ENCODE measurements at regions not wholly inside any gene's neighbourhood (a gene's known extent, or its start where the extent isn't known, plus 50 kb on each side); places are given as distances from the start of the nearest gene placed in this dataset.

DNA sequence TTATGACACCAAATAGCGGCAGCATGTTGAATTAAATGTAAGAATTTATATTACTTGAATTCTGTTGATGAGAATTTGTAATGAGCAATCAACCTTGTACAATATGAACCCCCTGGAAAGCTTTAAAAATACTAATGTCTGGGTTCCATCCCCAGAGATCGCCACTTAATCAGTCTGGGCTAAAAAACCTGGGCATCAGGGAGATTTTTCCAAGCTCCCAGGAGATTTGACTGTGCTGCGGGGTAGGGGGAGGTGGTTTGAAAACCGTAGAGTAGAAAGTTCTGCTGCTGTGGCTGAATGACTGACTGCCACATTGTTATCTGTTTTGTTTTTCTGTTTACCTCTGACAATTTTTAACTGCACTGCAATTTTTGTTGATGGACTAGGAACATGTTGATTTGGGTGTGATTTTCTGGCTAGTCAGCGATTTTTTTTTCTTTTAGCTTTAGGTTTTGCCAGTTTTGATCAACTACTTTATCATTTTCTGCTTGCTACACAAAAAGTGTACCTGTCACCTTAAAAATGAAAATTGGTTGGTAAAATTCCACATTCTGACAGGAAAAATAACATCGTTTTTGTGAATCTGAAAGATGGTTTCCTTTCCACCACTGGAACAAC lies 79.3 kb downstream of the PCTP start:
- Histone ChIP-seq H3K4me1 (no peaks in the 10 kb centered on the region), H3K4me3 (no peak overlapping the region), H3K36me3 (no peaks in the 10 kb centered on the region), H3K27ac (no peak overlapping the region), H3K9me3 (no peaks in the 10 kb centered on the region), H3K27me3 (no peaks in the 10 kb centered on the region)
- no peak for ATAC-seq
- intact Hi-C loops (cut with DNase I) = no loop called here
- DNase-seq = no peak
- TF ChIP-seq, protein P1, sequence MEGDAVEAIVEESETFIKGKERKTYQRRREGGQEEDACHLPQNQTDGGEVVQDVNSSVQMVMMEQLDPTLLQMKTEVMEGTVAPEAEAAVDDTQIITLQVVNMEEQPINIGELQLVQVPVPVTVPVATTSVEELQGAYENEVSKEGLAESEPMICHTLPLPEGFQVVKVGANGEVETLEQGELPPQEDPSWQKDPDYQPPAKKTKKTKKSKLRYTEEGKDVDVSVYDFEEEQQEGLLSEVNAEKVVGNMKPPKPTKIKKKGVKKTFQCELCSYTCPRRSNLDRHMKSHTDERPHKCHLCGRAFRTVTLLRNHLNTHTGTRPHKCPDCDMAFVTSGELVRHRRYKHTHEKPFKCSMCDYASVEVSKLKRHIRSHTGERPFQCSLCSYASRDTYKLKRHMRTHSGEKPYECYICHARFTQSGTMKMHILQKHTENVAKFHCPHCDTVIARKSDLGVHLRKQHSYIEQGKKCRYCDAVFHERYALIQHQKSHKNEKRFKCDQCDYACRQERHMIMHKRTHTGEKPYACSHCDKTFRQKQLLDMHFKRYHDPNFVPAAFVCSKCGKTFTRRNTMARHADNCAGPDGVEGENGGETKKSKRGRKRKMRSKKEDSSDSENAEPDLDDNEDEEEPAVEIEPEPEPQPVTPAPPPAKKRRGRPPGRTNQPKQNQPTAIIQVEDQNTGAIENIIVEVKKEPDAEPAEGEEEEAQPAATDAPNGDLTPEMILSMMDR (IDR thresholded peaks at IDR 0.05) = no peak

DNA sequence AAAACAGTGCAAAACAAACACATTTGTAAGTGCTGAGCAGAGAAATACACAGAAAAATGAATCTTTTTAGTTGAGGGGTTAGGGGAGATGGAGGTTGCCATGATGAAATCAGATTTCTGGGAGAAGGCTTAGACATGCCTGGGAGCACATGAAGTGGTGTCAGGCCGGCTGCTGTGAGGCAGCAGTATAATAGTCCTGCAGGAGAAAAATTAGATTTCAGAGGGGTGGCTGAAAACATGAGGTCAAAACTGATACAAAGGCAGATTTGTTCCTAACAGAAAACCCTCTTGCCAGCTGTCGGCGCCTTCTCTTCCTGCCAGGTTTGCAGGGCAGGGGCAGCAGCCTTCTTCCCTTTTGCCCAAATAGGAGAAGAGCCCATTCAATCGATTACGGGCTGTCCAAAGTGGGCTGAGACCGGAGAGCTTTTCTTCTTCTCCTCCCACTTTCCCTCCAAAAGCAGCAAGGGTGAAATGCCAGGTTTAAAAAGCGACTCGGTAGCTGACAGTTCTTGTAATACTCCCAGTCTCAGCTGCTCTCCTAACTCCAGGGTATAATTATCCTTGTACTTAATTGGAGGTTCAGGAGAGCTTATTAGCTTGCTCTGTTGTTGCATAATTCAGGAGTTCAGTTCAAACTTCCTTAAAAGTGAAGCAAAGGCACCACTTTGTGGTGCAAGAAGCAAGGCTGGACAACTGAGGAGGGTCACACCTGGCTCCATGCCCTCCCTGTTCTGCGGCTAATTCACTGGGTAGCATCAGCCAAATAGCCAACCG lies 80.0 kb downstream of the PCTP start:
- TF ChIP-seq, protein P1 (IDR thresholded peaks at IDR 0.05) = no peak
- Histone ChIP-seq H3K36me3 (no peaks in the 10 kb centered on the region), H3K9me3 (no peaks in the 10 kb centered on the region), H3K27ac (no peak overlapping the region), H3K4me3 (no peak overlapping the region), H3K4me1 (no peaks in the 10 kb centered on the region), H3K27me3 (no peaks in the 10 kb centered on the region)
- no peak for DNase-seq
- ATAC-seq = no peak
- intact Hi-C loops (cut with DNase I) = no loop called here

DNA sequence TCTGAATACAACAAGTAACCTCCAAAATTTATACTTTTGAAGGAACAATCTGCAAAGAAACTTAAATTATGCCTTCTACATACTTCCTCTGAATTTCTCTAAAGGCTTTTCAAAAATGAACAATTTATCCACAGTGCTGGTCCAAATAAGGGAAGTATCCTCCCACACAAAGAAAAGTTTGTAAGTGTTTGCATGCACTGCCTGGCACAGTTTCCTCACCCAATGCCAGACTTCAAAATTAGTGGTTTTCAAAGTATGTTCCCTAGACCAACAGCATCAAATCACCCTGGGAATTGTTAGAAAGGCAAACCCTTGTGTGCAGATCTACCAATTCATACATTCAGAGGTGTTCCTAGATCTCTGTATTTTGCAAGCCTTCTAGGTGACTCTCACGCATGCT lies 82.5 kb downstream of the PCTP start:
- intact Hi-C loops (cut with DNase I) = no loop called here

DNA sequence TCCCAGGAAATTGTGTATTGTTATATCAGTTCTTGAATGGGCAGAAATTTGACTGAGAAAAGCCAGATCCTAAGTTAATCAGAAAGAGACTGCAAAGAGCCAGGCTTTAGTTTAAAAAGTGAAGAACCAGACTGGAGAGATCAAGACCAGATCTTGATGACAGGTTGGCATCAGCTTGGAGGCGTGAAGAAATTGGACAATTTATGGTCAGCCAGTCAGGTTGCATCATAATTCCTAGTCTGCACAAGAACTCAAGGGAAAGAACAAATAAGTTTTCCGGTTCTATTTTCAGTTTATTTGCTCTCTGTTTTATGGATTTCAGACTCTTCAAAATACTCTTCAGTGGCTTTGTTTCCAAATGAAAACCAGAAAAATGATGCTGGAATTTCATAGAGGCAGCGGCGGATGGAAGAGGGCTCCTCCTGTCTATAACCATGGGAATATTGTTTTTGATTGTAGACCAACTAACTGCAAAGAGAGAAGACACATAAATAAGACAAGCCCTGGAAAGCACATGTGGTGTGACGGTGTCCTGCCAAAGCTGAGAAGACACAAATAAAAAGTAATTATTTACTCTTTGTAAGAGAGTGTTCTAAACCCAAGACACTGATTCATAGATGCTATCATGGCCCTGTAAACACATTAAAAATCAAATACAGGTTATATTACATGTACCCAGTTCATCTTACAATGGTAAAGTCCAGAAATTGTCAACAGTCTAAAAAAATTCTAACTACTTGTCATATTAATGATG lies 91.7 kb downstream of the PCTP start:
- Histone ChIP-seq H3K36me3 (no peaks in the 10 kb centered on the region), H3K4me3 (no peak overlapping the region), H3K27me3 (peaks cover 0 to 8% of the 10 kb centered on the region in 2 donors), H3K4me1 (peaks cover 0 to 5% of the 10 kb centered on the region in 2 donors), H3K9me3 (no peaks in the 10 kb centered on the region), H3K27ac (no peak overlapping the region)
- DNase-seq (no peak), ATAC-seq (no peak)
- TF ChIP-seq, protein P1 (IDR thresholded peaks at IDR 0.05) = no peak
- intact Hi-C loops (cut with DNase I) = no loop called here

More for the DNA sequence above, 82.5 kb downstream of the PCTP start:
- H3K4me3 ChIP-seq = no peak overlapping the region
- ATAC-seq (no peak), DNase-seq (no peak)
- no peaks in the 10 kb centered on the region for H3K27me3 ChIP-seq
- no peaks in the 10 kb centered on the region for H3K4me1 ChIP-seq
- H3K9me3 ChIP-seq = no peaks in the 10 kb centered on the region
- H3K27ac ChIP-seq = no peak overlapping the region
- no peaks in the 10 kb centered on the region for H3K36me3 ChIP-seq
- TF ChIP-seq, protein P1 (IDR thresholded peaks at IDR 0.05) = no peak

DNA sequence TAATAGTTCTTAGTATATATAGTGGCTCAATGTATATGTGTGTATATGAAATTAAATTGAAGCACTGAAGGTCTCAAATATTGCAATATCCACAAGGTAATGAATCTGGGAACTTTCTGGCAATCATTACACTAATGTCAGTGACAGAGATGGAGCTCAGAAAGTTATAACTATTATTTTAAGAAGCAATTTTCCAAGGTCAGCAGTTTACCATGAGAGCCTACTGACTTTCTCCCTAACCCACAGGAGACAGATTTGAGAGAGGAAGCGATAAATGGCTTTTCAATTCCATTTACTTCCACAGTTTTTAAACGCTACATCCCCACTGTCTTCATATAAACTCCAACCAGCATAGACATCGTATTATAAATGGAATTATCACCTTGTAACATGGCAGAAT lies 92.9 kb downstream of the PCTP start:
- ATAC-seq (no peak), DNase-seq (no peak)
- TF ChIP-seq, protein P1 (IDR thresholded peaks at IDR 0.05) = no peak
- H3K36me3 ChIP-seq = no peaks in the 10 kb centered on the region
- intact Hi-C loops (cut with DNase I) = no loop called here
- H3K4me3 ChIP-seq = no peak overlapping the region
- peaks cover 0 to 5% of the 10 kb centered on the region in 2 donors for H3K4me1 ChIP-seq
- H3K27ac ChIP-seq = no peak overlapping the region
- peaks cover 0 to 8% of the 10 kb centered on the region in 2 donors for H3K27me3 ChIP-seq
- no peaks in the 10 kb centered on the region for H3K9me3 ChIP-seq

All from left lung (tissue), 4 donors.